Right lobe of liver (tissue), 6 donors: ENCODE measurements at regions not wholly inside any gene's neighbourhood (a gene's known extent, or its start where the extent isn't known, plus 50 kb on each side); places are given as distances from the start of the nearest gene placed in this dataset.

Experiments
- ATAC-seq, 4 donors: fragments of 200-7000 bp; cut with Tn5 transposase; one replicate each; pipeline ENCODE4 v1.9.1; 2020; ENCODE audit warnings: mild to moderate bottlenecking in 4 of 4, moderate library complexity in 4 of 4
- DNase-seq, 3 donors: peaks; one replicate each; pipeline ENCODE4 v3.0.0-alpha.2; 2020
- H3K27ac ChIP-seq, 3 donors: fragments of 200-600 bp; one replicate each; pipeline ENCODE4 v1.8.0; 2022
- H3K27me3 ChIP-seq, 2 donors: fragments of 200-600 bp; one replicate each; pipeline ENCODE4 v1.8.0; 2022
- H3K36me3 ChIP-seq, 4 donors: fragments of 200-600 bp; sonication (generic) in 1 of 4; one replicate each; pipeline versions ENCODE4 v1.5.1 to v1.8.0; 2017 to 2022; ENCODE audit warnings: control low read depth in 1 of 4
- H3K4me1 ChIP-seq, 4 donors: fragments of 200-600 bp; sonication (generic) in 1 of 4; one replicate each; pipeline versions ENCODE4 v1.5.1 to v1.8.0; 2017 to 2022; ENCODE audit warnings: control low read depth in 1 of 4
- H3K4me3 ChIP-seq, 3 donors: fragments of 200-600 bp; one replicate each; pipeline ENCODE4 v1.8.0; 2022
- H3K9me3 ChIP-seq, 4 donors: fragments of 200-600 bp; sonication (generic) in 1 of 4; one replicate each; pipeline versions ENCODE4 v1.5.1 to v1.8.0; 2017 to 2022; ENCODE audit warnings: control low read depth in 1 of 4
- POLR2A ChIP-seq: fragments of 450-650 bp; IDR thresholded peaks from one replicate; pipeline ENCODE4 v1.6.1; 2017; ENCODE audit warnings: antibody characterized with exemption, mild to moderate bottlenecking
- WGBS: methylation state at CpG from one replicate; pipeline ENCODE4 v1.1.6; 2018; ENCODE audit warnings: low coverage, low lambda C conversion rate; ENCODE audit not compliant: insufficient coverage; ENCODE audit errors: missing lambda C conversion rate; 5-methylcytosine and 5-hydroxymethylcytosine counted together
- intact Hi-C, 2 donors: fragments of 100-400 bp; cut with DNase I; formaldehyde crosslinking; loops; one replicate each; pipeline versions ENCODE4 v1.11.2 to v1.14.1; 2022
- TF ChIP-seq, protein P1 (sequence below), 4 donors: fragments of 200-600 bp in 3 of 4; fragments of 450-650 bp in 1 of 4; IDR thresholded peaks; one replicate each; pipeline versions ENCODE4 v1.5.1 to v1.8.0; 2016 to 2022; ENCODE audit warnings: antibody characterized with exemption in 4 of 4, mild to moderate bottlenecking in 2 of 4
- donor health status: DM: no; HTN: yes; CAD: no.
- donor health status: DM: no; HTN: no; CAD: no.
- donor health status: DM: no; HTN: no; CAD: no.
- donor health status: DM: no; HTN: yes; CAD: no.
- donor health status: DM: no; HTN: yes; CAD: no.

GRCh38 chr2:16177671-16178180 lies 237.4 kb downstream of the MYCN start:
- no peak overlapping the region for H3K27ac ChIP-seq
- no peak for DNase-seq
- no peaks in the 10 kb centered on the region for H3K4me1 ChIP-seq
- no peak overlapping the region for H3K4me3 ChIP-seq
- intact Hi-C loops, result no loop called here
- no peak for ATAC-seq
- H3K9me3 ChIP-seq, result no peaks in the 10 kb centered on the region
- H3K36me3 ChIP-seq, result no peaks in the 10 kb centered on the region
- no peaks in the 10 kb centered on the region for H3K27me3 ChIP-seq
- TF ChIP-seq, protein P1, sequence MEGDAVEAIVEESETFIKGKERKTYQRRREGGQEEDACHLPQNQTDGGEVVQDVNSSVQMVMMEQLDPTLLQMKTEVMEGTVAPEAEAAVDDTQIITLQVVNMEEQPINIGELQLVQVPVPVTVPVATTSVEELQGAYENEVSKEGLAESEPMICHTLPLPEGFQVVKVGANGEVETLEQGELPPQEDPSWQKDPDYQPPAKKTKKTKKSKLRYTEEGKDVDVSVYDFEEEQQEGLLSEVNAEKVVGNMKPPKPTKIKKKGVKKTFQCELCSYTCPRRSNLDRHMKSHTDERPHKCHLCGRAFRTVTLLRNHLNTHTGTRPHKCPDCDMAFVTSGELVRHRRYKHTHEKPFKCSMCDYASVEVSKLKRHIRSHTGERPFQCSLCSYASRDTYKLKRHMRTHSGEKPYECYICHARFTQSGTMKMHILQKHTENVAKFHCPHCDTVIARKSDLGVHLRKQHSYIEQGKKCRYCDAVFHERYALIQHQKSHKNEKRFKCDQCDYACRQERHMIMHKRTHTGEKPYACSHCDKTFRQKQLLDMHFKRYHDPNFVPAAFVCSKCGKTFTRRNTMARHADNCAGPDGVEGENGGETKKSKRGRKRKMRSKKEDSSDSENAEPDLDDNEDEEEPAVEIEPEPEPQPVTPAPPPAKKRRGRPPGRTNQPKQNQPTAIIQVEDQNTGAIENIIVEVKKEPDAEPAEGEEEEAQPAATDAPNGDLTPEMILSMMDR (IDR thresholded peaks at IDR 0.05), result no peak
- TF ChIP-seq POLR2A, result no peak

GRCh38 chr2:16176971-16177480 lies 236.7 kb downstream of the MYCN start:
- TF ChIP-seq, protein P1 (IDR thresholded peaks at IDR 0.05), result no peak
- no peak for TF ChIP-seq POLR2A
- no peaks in the 10 kb centered on the region for H3K27me3 ChIP-seq

GRCh38 chr2:16175247-16175825 lies 235.0 kb downstream of the MYCN start:
- no peaks in the 10 kb centered on the region for H3K4me1 ChIP-seq
- H3K36me3 ChIP-seq, result no peaks in the 10 kb centered on the region
- no peak overlapping the region for H3K4me3 ChIP-seq
- H3K9me3 ChIP-seq, result no peaks in the 10 kb centered on the region
- ATAC-seq (no peak), DNase-seq (no peak)
- intact Hi-C loops, result no loop called here
- 73% methylated on average over 3 of the region's 3 CpGs for WGBS
- no peaks in the 10 kb centered on the region for H3K27me3 ChIP-seq
- TF ChIP-seq POLR2A, result no peak
- TF ChIP-seq, protein P1 (IDR thresholded peaks at IDR 0.05), result no peak
- H3K27ac ChIP-seq, result no peak overlapping the region

More at GRCh38 chr2:16176971-16177480, 236.7 kb downstream of the MYCN start:
- Histone ChIP-seq H3K36me3 (no peaks in the 10 kb centered on the region), H3K4me1 (no peaks in the 10 kb centered on the region), H3K9me3 (no peaks in the 10 kb centered on the region), H3K27ac (no peak overlapping the region), H3K4me3 (no peak overlapping the region)
- intact Hi-C loops, result no loop called here
- DNase-seq (no peak), ATAC-seq (no peak)
- 88% methylated on average over 9 of the region's 9 CpGs for WGBS

- intact Hi-C loops, result no loop called here
- DNase-seq, result no peak
- TF ChIP-seq, protein P1 (IDR thresholded peaks at IDR 0.05), result no peak
- no peak for TF ChIP-seq POLR2A
- 76% methylated on average over 3 of the region's 3 CpGs for WGBS
- no peak for ATAC-seq
- no peaks in the 10 kb centered on the region for H3K36me3 ChIP-seq
- no peaks in the 10 kb centered on the region for H3K4me1 ChIP-seq
- H3K27me3 ChIP-seq, result no peaks in the 10 kb centered on the region
- no peak overlapping the region for H3K27ac ChIP-seq
- no peaks in the 10 kb centered on the region for H3K9me3 ChIP-seq
- no peak overlapping the region for H3K4me3 ChIP-seq
These were observed 234.3 kb downstream of the MYCN start for GRCh38 chr2:16174693-16175045.
